OCI-LY3 (cell line): ENCODE measurements at regions not wholly inside any gene's neighbourhood (a gene's known extent, or its start where the extent isn't known, plus 50 kb on each side); places are given as distances from the start of the nearest gene placed in this dataset.

ENCODE experiments used
- EZH2phosphoT487 ChIP-seq: fragments of 200-600 bp; shearing (Covaris generic); IDR thresholded peaks from 2 replicates; pipeline ENCODE4 v1.6.1; 2018; ENCODE audit warnings: antibody characterized with exemption, mixed run types, low read depth
- TF ChIP-seq, protein P1 (sequence below): fragments of 200-600, 300-600 bp; sonication (generic); IDR thresholded peaks from 2 replicates; pipeline ENCODE4 v1.5.1; 2014; ENCODE audit warnings: antibody characterized with exemption, low read length, low read depth

DNA sequence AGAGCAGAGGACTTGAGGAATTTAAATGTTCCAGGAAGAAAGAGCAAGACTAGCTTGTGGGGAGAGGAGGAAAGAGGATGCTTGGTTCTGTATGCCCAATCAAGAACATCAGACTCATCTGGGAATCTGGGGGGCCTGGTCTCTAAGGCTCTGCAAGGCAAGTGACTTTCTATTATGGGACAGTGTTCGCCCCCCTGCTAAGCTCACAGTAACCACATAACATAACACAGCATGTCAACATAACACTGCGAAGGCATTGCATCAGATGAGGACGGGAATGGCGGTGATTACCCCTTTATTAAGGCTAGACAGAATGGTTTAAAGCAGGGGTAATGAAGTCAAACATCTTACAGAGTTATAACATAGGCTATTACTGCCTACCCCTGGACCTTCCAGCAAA, 176.6 kb upstream of the IRX6 start:
- TF ChIP-seq, protein P1, sequence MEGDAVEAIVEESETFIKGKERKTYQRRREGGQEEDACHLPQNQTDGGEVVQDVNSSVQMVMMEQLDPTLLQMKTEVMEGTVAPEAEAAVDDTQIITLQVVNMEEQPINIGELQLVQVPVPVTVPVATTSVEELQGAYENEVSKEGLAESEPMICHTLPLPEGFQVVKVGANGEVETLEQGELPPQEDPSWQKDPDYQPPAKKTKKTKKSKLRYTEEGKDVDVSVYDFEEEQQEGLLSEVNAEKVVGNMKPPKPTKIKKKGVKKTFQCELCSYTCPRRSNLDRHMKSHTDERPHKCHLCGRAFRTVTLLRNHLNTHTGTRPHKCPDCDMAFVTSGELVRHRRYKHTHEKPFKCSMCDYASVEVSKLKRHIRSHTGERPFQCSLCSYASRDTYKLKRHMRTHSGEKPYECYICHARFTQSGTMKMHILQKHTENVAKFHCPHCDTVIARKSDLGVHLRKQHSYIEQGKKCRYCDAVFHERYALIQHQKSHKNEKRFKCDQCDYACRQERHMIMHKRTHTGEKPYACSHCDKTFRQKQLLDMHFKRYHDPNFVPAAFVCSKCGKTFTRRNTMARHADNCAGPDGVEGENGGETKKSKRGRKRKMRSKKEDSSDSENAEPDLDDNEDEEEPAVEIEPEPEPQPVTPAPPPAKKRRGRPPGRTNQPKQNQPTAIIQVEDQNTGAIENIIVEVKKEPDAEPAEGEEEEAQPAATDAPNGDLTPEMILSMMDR: no peak
- no peak for TF ChIP-seq EZH2phosphoT487
